ENCODE measurements at regions not wholly inside any gene's neighbourhood (a gene's known extent, or its start where the extent isn't known, plus 50 kb on each side); places are given as distances from the start of the nearest gene placed in this dataset.

DNA sequence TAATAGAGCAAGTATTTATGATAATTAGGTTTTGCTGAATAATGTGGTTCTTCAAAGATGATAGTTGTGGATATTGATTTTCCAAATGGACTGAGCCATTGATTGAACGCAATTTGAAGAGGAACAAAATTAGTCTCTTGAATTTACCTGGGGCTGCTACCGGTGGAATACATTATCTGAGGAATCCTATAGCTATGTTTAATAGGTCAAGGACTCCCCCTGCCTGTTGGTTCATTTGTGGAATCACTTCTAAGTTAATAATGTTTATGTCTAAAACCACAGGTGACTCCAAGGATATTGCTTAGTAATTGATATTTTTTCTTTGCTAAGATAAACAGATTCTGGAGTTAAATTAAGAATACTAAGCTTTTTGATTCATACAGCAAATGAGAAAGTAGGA is 576.0 kb upstream of the PABPC4L start:
- TF ChIP-seq, protein P1, sequence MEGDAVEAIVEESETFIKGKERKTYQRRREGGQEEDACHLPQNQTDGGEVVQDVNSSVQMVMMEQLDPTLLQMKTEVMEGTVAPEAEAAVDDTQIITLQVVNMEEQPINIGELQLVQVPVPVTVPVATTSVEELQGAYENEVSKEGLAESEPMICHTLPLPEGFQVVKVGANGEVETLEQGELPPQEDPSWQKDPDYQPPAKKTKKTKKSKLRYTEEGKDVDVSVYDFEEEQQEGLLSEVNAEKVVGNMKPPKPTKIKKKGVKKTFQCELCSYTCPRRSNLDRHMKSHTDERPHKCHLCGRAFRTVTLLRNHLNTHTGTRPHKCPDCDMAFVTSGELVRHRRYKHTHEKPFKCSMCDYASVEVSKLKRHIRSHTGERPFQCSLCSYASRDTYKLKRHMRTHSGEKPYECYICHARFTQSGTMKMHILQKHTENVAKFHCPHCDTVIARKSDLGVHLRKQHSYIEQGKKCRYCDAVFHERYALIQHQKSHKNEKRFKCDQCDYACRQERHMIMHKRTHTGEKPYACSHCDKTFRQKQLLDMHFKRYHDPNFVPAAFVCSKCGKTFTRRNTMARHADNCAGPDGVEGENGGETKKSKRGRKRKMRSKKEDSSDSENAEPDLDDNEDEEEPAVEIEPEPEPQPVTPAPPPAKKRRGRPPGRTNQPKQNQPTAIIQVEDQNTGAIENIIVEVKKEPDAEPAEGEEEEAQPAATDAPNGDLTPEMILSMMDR (IDR thresholded peaks at IDR 0.05; ENCODE audit: unreplicated experiment): no peak
- Mint-ChIP-seq H3K4me3 (ENCODE audit: unreplicated experiment) (no peak overlapping the region), H3K27ac (ENCODE audit: unreplicated experiment) (no peak overlapping the region), H3K9me3 (ENCODE audit: unreplicated experiment) (peaks cover 9% of the 10 kb centered on the region), H3K27me3 (ENCODE audit: unreplicated experiment) (no peaks in the 10 kb centered on the region), H3K4me1 (ENCODE audit: unreplicated experiment) (no peaks in the 10 kb centered on the region), H3K36me3 (ENCODE audit: low read depth, unreplicated experiment) (peaks cover 9% of the 10 kb centered on the region)
- peak; percentile 9 for DNase-seq (ENCODE audit: low spot score)

DNA sequence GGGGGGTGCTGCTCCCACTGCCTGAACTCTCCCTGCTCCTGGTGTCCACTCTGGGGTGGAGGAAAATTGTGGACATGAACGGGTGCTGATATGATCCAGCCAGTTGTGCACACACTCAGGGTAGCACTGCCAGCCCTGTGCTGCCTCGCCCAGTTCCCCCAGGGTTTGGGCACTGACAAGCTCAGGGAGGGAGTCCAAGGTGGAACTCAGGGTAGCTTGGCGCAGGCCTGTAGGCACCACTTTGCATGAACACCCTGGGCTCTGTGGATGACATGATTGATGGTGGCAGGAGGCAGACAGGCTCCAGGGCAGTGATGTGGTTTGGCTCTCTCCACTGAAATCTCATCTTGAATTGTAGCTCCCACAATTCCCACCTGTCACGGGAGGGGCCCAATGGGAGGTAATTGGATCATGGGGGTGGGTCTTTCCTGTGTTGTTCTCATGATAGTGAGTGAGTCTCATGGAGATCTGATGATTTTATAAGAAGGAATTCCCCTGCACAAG is 572.0 kb upstream of the PABPC4L start:
- Mint-ChIP-seq H3K9me3 (ENCODE audit: unreplicated experiment) (peaks cover 9% of the 10 kb centered on the region), H3K36me3 (ENCODE audit: low read depth, unreplicated experiment) (peaks cover 9% of the 10 kb centered on the region), H3K4me3 (ENCODE audit: unreplicated experiment) (no peak overlapping the region), H3K4me1 (ENCODE audit: unreplicated experiment) (no peaks in the 10 kb centered on the region), H3K27ac (ENCODE audit: unreplicated experiment) (no peak overlapping the region), H3K27me3 (ENCODE audit: unreplicated experiment) (no peaks in the 10 kb centered on the region)
- TF ChIP-seq, protein P1 (IDR thresholded peaks at IDR 0.05; ENCODE audit: unreplicated experiment): no peak
- DNase-seq (ENCODE audit: low spot score): no peak

- TF ChIP-seq, protein P1 (IDR thresholded peaks at IDR 0.05; ENCODE audit: unreplicated experiment): no peak
- H3K27ac Mint-ChIP-seq (ENCODE audit: unreplicated experiment): no peak overlapping the region
- H3K36me3 Mint-ChIP-seq (ENCODE audit: low read depth, unreplicated experiment): no peaks in the 10 kb centered on the region
- no peaks in the 10 kb centered on the region for H3K27me3 Mint-ChIP-seq (ENCODE audit: unreplicated experiment)
- no peaks in the 10 kb centered on the region for H3K9me3 Mint-ChIP-seq (ENCODE audit: unreplicated experiment)
- H3K4me1 Mint-ChIP-seq (ENCODE audit: unreplicated experiment): no peaks in the 10 kb centered on the region
- no peak for DNase-seq (ENCODE audit: low spot score)
- H3K4me3 Mint-ChIP-seq (ENCODE audit: unreplicated experiment): no peak overlapping the region
Observed at GRCh38 chr4:134762053-134762452, 560.5 kb upstream of the PABPC4L start.

GRCh38 chr4:134756421-134756820 is 554.8 kb upstream of the PABPC4L start:
- no peak for DNase-seq (ENCODE audit: low spot score)
- Mint-ChIP-seq H3K27ac (ENCODE audit: unreplicated experiment) (no peak overlapping the region), H3K27me3 (ENCODE audit: unreplicated experiment) (no peaks in the 10 kb centered on the region), H3K36me3 (ENCODE audit: low read depth, unreplicated experiment) (no peaks in the 10 kb centered on the region), H3K4me3 (ENCODE audit: unreplicated experiment) (no peak overlapping the region), H3K4me1 (ENCODE audit: unreplicated experiment) (no peaks in the 10 kb centered on the region), H3K9me3 (ENCODE audit: unreplicated experiment) (no peaks in the 10 kb centered on the region)
- TF ChIP-seq, protein P1 (IDR thresholded peaks at IDR 0.05; ENCODE audit: unreplicated experiment): no peak

DNA sequence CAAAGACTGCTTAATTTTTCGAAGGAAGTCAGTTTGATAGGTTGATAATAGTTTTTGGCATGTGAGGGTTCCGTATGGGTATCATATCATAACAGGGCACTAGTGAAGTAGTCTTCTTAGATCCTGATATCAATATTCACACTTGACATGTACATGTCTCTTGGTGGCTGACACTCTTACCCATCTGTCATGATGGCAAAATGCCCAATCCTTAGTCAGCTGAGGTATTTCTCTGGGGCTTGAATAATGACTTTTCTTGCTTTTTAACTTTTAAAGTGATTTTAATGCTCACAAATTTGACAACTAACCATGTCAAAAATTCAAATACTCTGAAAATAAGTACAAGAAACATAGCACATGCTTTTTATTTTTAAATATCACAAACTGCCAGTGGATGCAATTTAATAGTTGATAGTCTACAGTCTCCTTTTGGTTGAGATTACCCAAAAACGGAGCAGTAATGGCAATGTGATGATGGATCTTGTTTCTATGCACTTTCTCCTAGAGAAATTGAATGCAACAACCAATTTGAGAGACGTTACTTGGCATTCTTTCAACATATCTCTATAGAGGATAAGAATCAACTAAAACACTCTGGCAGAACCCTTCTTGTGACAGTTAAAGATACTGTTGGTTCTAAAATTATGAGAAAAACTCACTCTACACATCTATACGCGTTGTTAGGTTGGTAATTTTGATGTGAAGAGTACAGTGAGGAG is 552.9 kb upstream of the PABPC4L start:
- Mint-ChIP-seq H3K9me3 (ENCODE audit: unreplicated experiment) (no peaks in the 10 kb centered on the region), H3K4me3 (ENCODE audit: unreplicated experiment) (no peak overlapping the region), H3K36me3 (ENCODE audit: low read depth, unreplicated experiment) (no peaks in the 10 kb centered on the region), H3K27ac (ENCODE audit: unreplicated experiment) (no peak overlapping the region), H3K27me3 (ENCODE audit: unreplicated experiment) (no peaks in the 10 kb centered on the region), H3K4me1 (ENCODE audit: unreplicated experiment) (no peaks in the 10 kb centered on the region)
- DNase-seq (ENCODE audit: low spot score): no peak
- TF ChIP-seq, protein P1 (IDR thresholded peaks at IDR 0.05; ENCODE audit: unreplicated experiment): no peak

Measured in endothelial cell (in vitro differentiated cells).